ENCODE measurements at regions not wholly inside any gene's neighbourhood (a gene's known extent, or its start where the extent isn't known, plus 50 kb on each side); places are given as distances from the start of the nearest gene placed in this dataset.
"Not testable (repeated sequence)": the region's sequence is repeated elsewhere in the genome, so short reads cannot be mapped to it uniquely, and the experiment has no call there.

GRCh38 chr13:103880146-103880545 lies 813.9 kb upstream of the SLC10A2 start:
- H4K5ac ChIP-seq (ENCODE audit: low read depth, low read length); H4K8ac ChIP-seq (ENCODE audit: low read depth in 2 of 2, low read length in 2 of 2); H2AFZ ChIP-seq (replicated peaks; ENCODE audit: low read length, poor library complexity); dilution Hi-C loops (cut with HindIII; ENCODE audit: low sequenced_read_pairs, unreplicated experiment); H3K14ac ChIP-seq (replicated peaks; ENCODE audit: low read depth, low read length); H3K4me1 ChIP-seq (ENCODE audit: control insufficient read depth, insufficient read depth, low read length); H3K4me2 ChIP-seq (ENCODE audit: low read depth, low read length); H3K4ac ChIP-seq (ENCODE audit: low read depth, low read length); H3K9me1 ChIP-seq (ENCODE audit: insufficient read depth, low read length); CTCF ChIA-PET; H3K79me1 ChIP-seq (ENCODE audit: low read depth in 1 of 2, low read length in 2 of 2); H3K27me3 ChIP-seq (ENCODE audit: control insufficient read depth, insufficient read depth, low read length); ATAC-seq (ENCODE audit: low read depth); H3K4me3 ChIP-seq (ENCODE audit: insufficient read depth, low read depth, low read length); H2BK20ac ChIP-seq (ENCODE audit: low read depth, low read length); H3K18ac ChIP-seq (ENCODE audit: low read depth, low read length); H3K27ac ChIP-seq (ENCODE audit: insufficient read depth, low read length); H3K56ac ChIP-seq (ENCODE audit: extremely low read depth, insufficient read depth, low read length); H2BK120ac ChIP-seq (ENCODE audit: low read depth, low read length); H2BK15ac ChIP-seq (ENCODE audit: low read depth, low read length); H3K36me3 ChIP-seq (ENCODE audit: control insufficient read depth, insufficient read depth, low read length); H4K20me1 ChIP-seq (ENCODE audit: insufficient read depth, low read length); H2AK5ac ChIP-seq (ENCODE audit: low read depth, low read length); H4K91ac ChIP-seq (ENCODE audit: insufficient read depth, low read depth, low read length); H3K23ac ChIP-seq (ENCODE audit: low read depth, low read length); H3K9ac ChIP-seq (ENCODE audit: low read depth, low read length); BruUV-seq (replicated peaks); DNase-seq; H2AK9ac ChIP-seq (replicated peaks; ENCODE audit: low read depth, low read length, poor library complexity); H2BK5ac ChIP-seq (ENCODE audit: low read depth, low read length, poor library complexity, severe bottlenecking); H3K9me3 ChIP-seq (ENCODE audit: control insufficient read depth, insufficient read depth, low read length): not testable (repeated sequence)
- WGBS, 2 experiments (ENCODE audit: extremely low coverage in 2 of 2, insufficient read length in 1 of 2), result no CpG with 5 or more reads among the region's 13 CpGs
- in situ Hi-C loops (cut with MboI; ENCODE audit: low sequenced_read_pairs) (loop anchor here (25.0 kb wide), 1 partner anchor 682 kb away; no protein-coding TSS in a partner anchor), intact Hi-C loops (cut with micrococcal nuclease) (loop anchor here (5.0 kb wide), 2 partner anchors 417 to 963 kb away; no protein-coding TSS in a partner anchor)
- POLR2A ChIA-PET (ENCODE audit: unreplicated experiment), result interaction anchor here (0.6 kb wide), 1 partner anchor 1069 kb away, joined by 4 read pairs; no protein-coding TSS in a partner anchor

Data from IMR-90 (cell line).